GM12878 (cell line): ENCODE measurements at regions not wholly inside any gene's neighbourhood (a gene's known extent, or its start where the extent isn't known, plus 50 kb on each side); places are given as distances from the start of the nearest gene placed in this dataset.

Experiments used
- ATAC-seq: fragments of 200-7000 bp; cut with Tn5 transposase; 3 replicates; pipeline ENCODE4 v1.9.1; 2020; ENCODE audit warnings: mild to moderate bottlenecking, moderate library complexity
- BruUV-seq: library from RNA; stranded (reverse); fragments of 400-500 nt; replicated peaks from 2 replicates; lab custom pipeline; 2021; lab: Mats Ljungman, UMichigan
- CTCF ChIA-PET: fragments of 300-600 bp; sonication (Branson Sonifier 250); formaldehyde crosslinking; extraction: SDS; loops from one replicate; lab custom pipeline; 2021; ENCODE audit warnings: inconsistent platforms; lab: Yijun Ruan, JAX
- POLR2A ChIA-PET: fragments of 350-600 bp; formaldehyde crosslinking; extraction: SDS; loops from one replicate; lab custom pipeline; 2021; ENCODE audit warnings: inconsistent platforms; lab: Charles Lee
- RAD21 ChIA-PET: fragments of 300-600 bp; sonication (Branson Sonifier 250); formaldehyde crosslinking; loops from one replicate; lab custom pipeline; 2023; ENCODE audit warnings: antibody characterized with exemption; ENCODE audit not compliant: unreplicated experiment; lab: Charles Lee
- SMC1A ChIA-PET: fragments of 300-600 bp; sonication (Branson Sonifier 250); formaldehyde crosslinking; loops from one replicate; lab custom pipeline; 2023; ENCODE audit not compliant: unreplicated experiment, uncharacterized antibody; lab: Charles Lee
- DNase-seq: peaks from one replicate; pipeline ENCODE4 v3.0.0-alpha.2; 2011; ENCODE audit warnings: low read depth, low spot score
- FAIRE-seq: peaks from 3 replicates; lab custom pipeline; 2011; peaks lifted over from hg19 to GRCh38; lab: Jason Lieb, UNC
- H2AFZ ChIP-seq: 2 replicates; pipeline ENCODE4 v1.6.0; 2011; ENCODE audit warnings: low read depth, low read length, control low read depth; ENCODE audit not compliant: control insufficient read depth
- H3K27ac ChIP-seq: 2 replicates; pipeline ENCODE4 v1.5.1; 2011; ENCODE audit warnings: control low read depth; ENCODE audit not compliant: control insufficient read depth, insufficient read depth
- H3K27me3 ChIP-seq, 2 experiments: replicated peaks in 1 of 2; 2 replicates each; pipeline versions ENCODE4 v1.6.0 to v1.6.1; 2011; ENCODE audit warnings: low read length in 1 of 2; ENCODE audit not compliant: control insufficient read depth in 2 of 2, insufficient read depth in 2 of 2
- H3K36me3 ChIP-seq, 2 experiments: 2 replicates each; pipeline ENCODE4 v1.5.1; 2011; ENCODE audit warnings: low read length in 1 of 2; ENCODE audit not compliant: control insufficient read depth in 2 of 2, insufficient read depth in 2 of 2
- H3K4me1 ChIP-seq: 2 replicates; pipeline ENCODE4 v1.6.1; 2011; ENCODE audit warnings: mild to moderate bottlenecking, low read length, moderate library complexity, mixed read lengths; ENCODE audit not compliant: control insufficient read depth, insufficient read depth
- H3K4me2 ChIP-seq: 2 replicates; pipeline ENCODE4 v1.6.0; 2011; ENCODE audit warnings: control low read depth; ENCODE audit not compliant: control insufficient read depth, insufficient read depth
- H3K4me3 ChIP-seq: fragments of 200-600 bp; sonication (generic); 2 replicates; pipeline ENCODE4 v1.5.1; 2016
- H3K79me2 ChIP-seq: 2 replicates; pipeline ENCODE4 v1.6.0; 2011; ENCODE audit warnings: low read length; ENCODE audit not compliant: control insufficient read depth, insufficient read depth
- H3K9ac ChIP-seq: 2 replicates; pipeline ENCODE4 v1.8.0; 2011; ENCODE audit warnings: low read length, control low read depth, mixed read lengths; ENCODE audit not compliant: control insufficient read depth, insufficient read depth
- H3K9me3 ChIP-seq: replicated peaks from 3 replicates; pipeline ENCODE4 v1.5.1; 2011; ENCODE audit warnings: mild to moderate bottlenecking, low read length; ENCODE audit not compliant: control insufficient read depth, insufficient read depth
- H4K20me1 ChIP-seq: 2 replicates; pipeline ENCODE4 v1.6.0; 2011; ENCODE audit not compliant: control insufficient read depth, insufficient read depth
- CBFB ChIP-seq: IDR thresholded peaks from 2 replicates; pipeline ENCODE4 v1.6.1; 2016; ENCODE audit warnings: antibody characterized with exemption, low read depth
- CEBPZ ChIP-seq: fragments of 150-350 bp; IDR thresholded peaks from 2 replicates; pipeline ENCODE4 v1.6.1; 2016; ENCODE audit warnings: low read depth, low read length
- ESRRA ChIP-seq: IDR thresholded peaks from 2 replicates; pipeline ENCODE4 v1.6.1; 2012; ENCODE audit warnings: mild to moderate bottlenecking, low read length, improper control_type of control experiment
- IKZF1 ChIP-seq: fragments of 450-650 bp; conservative IDR thresholded peaks from 2 replicates; pipeline ENCODE4 v1.6.1; 2017; ENCODE audit warnings: antibody characterized with exemption, mild to moderate bottlenecking
- MLLT1 ChIP-seq: fragments of 450-650 bp; IDR thresholded peaks from 2 replicates; pipeline ENCODE4 v1.6.1; 2016; ENCODE audit warnings: mild to moderate bottlenecking
- NFYA ChIP-seq: IDR thresholded peaks from 2 replicates; pipeline ENCODE4 v1.6.1; 2011; ENCODE audit warnings: low read depth, mild to moderate bottlenecking, low read length, improper control_type of control experiment, borderline replicate concordance
- NKRF ChIP-seq: fragments of 450-650 bp; conservative IDR thresholded peaks from 2 replicates; pipeline ENCODE4 v1.6.1; 2017; ENCODE audit warnings: mild to moderate bottlenecking, moderate library complexity
- NR2C2 ChIP-seq: IDR thresholded peaks from 2 replicates; pipeline ENCODE4 v1.6.1; 2011; ENCODE audit warnings: borderline replicate concordance, low read depth; ENCODE audit not compliant: control insufficient read depth, insufficient read length
- RAD21 ChIP-seq: IDR thresholded peaks from 2 replicates; pipeline ENCODE4 v1.6.1; 2011; ENCODE audit warnings: mild to moderate bottlenecking, low read depth, low read length, moderate library complexity; ENCODE audit not compliant: insufficient read depth
- SREBF1 ChIP-seq: IDR thresholded peaks from 2 replicates; pipeline ENCODE4 v1.6.1; 2012; ENCODE audit warnings: mild to moderate bottlenecking, low read length
- YBX1 ChIP-seq: fragments of 450-650 bp; IDR thresholded peaks from 2 replicates; pipeline ENCODE4 v1.6.1; 2016; ENCODE audit warnings: antibody characterized with exemption
- ZBTB11 ChIP-seq: fragments of 450-650 bp; formaldehyde crosslinking; IDR thresholded peaks from 2 replicates; pipeline ENCODE4 v1.5.0; 2022; ENCODE audit warnings: mild to moderate bottlenecking, missing genetic modification characterization
- ZNF24 ChIP-seq: fragments of 450-650 bp; IDR thresholded peaks from 2 replicates; pipeline ENCODE4 v1.6.1; 2017; ENCODE audit warnings: antibody characterized with exemption, mild to moderate bottlenecking
- ZSCAN29 ChIP-seq: fragments of 450-650 bp; IDR thresholded peaks from 2 replicates; pipeline ENCODE4 v1.6.1; 2017; ENCODE audit warnings: mild to moderate bottlenecking, moderate library complexity
- WGBS: methylation state at CpG from one replicate; pipeline ENCODE4 v1.1.6; 2016; ENCODE audit warnings: low lambda C conversion rate; ENCODE audit not compliant: insufficient replicate concordance, insufficient coverage; ENCODE audit errors: missing lambda C conversion rate; 5-methylcytosine and 5-hydroxymethylcytosine counted together
- in situ Hi-C: fragments of 300-500 bp; cut with MboI; formaldehyde crosslinking; loops from 9 replicates; pipeline ENCODE4 v1.14.3; 2018; ENCODE audit warnings: mixed read lengths
- intact Hi-C: fragments of 100-400 bp; cut with micrococcal nuclease; formaldehyde crosslinking; loops from one replicate; pipeline ENCODE4 v1.14.2; 2022; ENCODE audit not compliant: unreplicated experiment

- no peaks in the 10 kb centered on the region for H3K79me2 ChIP-seq
- no peak overlapping the region for H3K4me2 ChIP-seq
- H3K27ac ChIP-seq, result no peak overlapping the region
- no peak for DNase-seq
- in situ Hi-C loops (no loop called here), intact Hi-C loops (no loop called here)
- FAIRE-seq, result no peak
- no peaks in the 10 kb centered on the region for H3K9me3 ChIP-seq
- peaks cover 8% of the 10 kb centered on the region for H3K4me1 ChIP-seq
- H3K27me3 ChIP-seq, result no peaks in the 10 kb centered on the region
- ChIA-PET SMC1A (interaction anchor here (0.9 to 1.2 kb wide), 3 partner anchors 8 to 376 kb away, joined by 3 read pairs; no protein-coding TSS in a partner anchor), CTCF (interaction anchor here (0.6 to 1.2 kb wide), 3 partner anchors 10 to 383 kb away, joined by 3 to 5 read pairs (median 4); no protein-coding TSS in a partner anchor), POLR2A (no interaction called here), RAD21 (interaction anchor here (2.2 kb wide), 1 partner anchor 111 kb away, joined by 5 read pairs; no protein-coding TSS in a partner anchor)
- WGBS, result 81% methylated on average over 6 of the region's 6 CpGs
- no peak overlapping the region for H3K4me3 ChIP-seq
- ATAC-seq, result no peak
- no peaks in the 10 kb centered on the region for H3K36me3 ChIP-seq
- H3K9ac ChIP-seq, result no peak overlapping the region
- no peak overlapping the region for H2AFZ ChIP-seq
- H4K20me1 ChIP-seq, result no peaks in the 10 kb centered on the region
- no TSS peak for BruUV-seq
- TF ChIP-seq NKRF (no peak), YBX1 (no peak), SREBF1 (no peak), NFYA (no peak), NR2C2 (no peak), ZSCAN29 (no peak), ZNF24 (no peak), ESRRA (no peak), MLLT1 (no peak), CEBPZ (no peak), RAD21 (no peak), CBFB (no peak), ZBTB11 (CRISPR knock-in tag) (no peak), IKZF1 (no peak)
Observed at GRCh38 chr2:176764921-176765320, 447.7 kb upstream of the HNRNPA3 start.
